KMS-11 (cell line): ENCODE measurements at regions not wholly inside any gene's neighbourhood (a gene's known extent, or its start where the extent isn't known, plus 50 kb on each side); places are given as distances from the start of the nearest gene placed in this dataset.

Source experiments
- H2AFZ ChIP-seq: fragments of 200-600 bp; sonication (generic); 2 replicates; pipeline ENCODE4 v1.6.1; 2016; ENCODE audit warnings: antibody characterized with exemption, mixed run types, low read depth
- H3K27ac ChIP-seq: fragments of 200-600 bp; sonication (generic); 2 replicates; pipeline ENCODE4 v1.6.1; 2016; ENCODE audit warnings: mild to moderate bottlenecking, mixed run types
- H3K27me3 ChIP-seq: fragments of 200-600 bp; sonication (generic); 2 replicates; pipeline ENCODE4 v1.6.1; 2017; ENCODE audit warnings: mild to moderate bottlenecking, low read depth, mixed run types, moderate library complexity; ENCODE audit not compliant: insufficient read depth
- H3K36me3 ChIP-seq: fragments of 200-600 bp; sonication (generic); 2 replicates; pipeline ENCODE4 v1.6.1; 2017; ENCODE audit warnings: mild to moderate bottlenecking, mixed run types; ENCODE audit not compliant: insufficient read depth
- H3K4me1 ChIP-seq: fragments of 200-600 bp; sonication (generic); 2 replicates; pipeline ENCODE4 v1.6.1; 2016; ENCODE audit warnings: mild to moderate bottlenecking, low read depth, mixed run types; ENCODE audit not compliant: poor library complexity, severe bottlenecking
- H3K4me2 ChIP-seq: fragments of 200-600 bp; sonication (generic); 2 replicates; pipeline ENCODE4 v1.7.0; 2016; ENCODE audit warnings: mild to moderate bottlenecking, mixed run types
- H3K4me3 ChIP-seq: fragments of 200-600 bp; sonication (generic); IDR thresholded peaks from 2 replicates; pipeline ENCODE4 v1.6.1; 2017; ENCODE audit warnings: low read depth, low read length, mixed read lengths; ENCODE audit not compliant: insufficient read depth
- H3K79me2 ChIP-seq: fragments of 200-600 bp; sonication (generic); 2 replicates; pipeline ENCODE4 v1.6.1; 2016; ENCODE audit warnings: low read depth, mixed run types; ENCODE audit not compliant: insufficient read depth
- H3K9ac ChIP-seq: fragments of 200-600 bp; sonication (generic); 2 replicates; pipeline ENCODE4 v1.6.1; 2016; ENCODE audit warnings: mild to moderate bottlenecking, mixed run types
- H4K20me1 ChIP-seq: fragments of 200-600 bp; sonication (generic); 2 replicates; pipeline ENCODE4 v1.6.1; 2016; ENCODE audit warnings: mild to moderate bottlenecking, mixed run types; ENCODE audit not compliant: insufficient read depth
- TF ChIP-seq, protein P1 (sequence below): fragments of 200-600 bp; sonication (generic); conservative IDR thresholded peaks from 2 replicates; pipeline ENCODE4 v1.6.1; 2017; ENCODE audit warnings: low read depth, mild to moderate bottlenecking, antibody characterized with exemption, low read length, moderate library complexity, mixed read lengths

DNA sequence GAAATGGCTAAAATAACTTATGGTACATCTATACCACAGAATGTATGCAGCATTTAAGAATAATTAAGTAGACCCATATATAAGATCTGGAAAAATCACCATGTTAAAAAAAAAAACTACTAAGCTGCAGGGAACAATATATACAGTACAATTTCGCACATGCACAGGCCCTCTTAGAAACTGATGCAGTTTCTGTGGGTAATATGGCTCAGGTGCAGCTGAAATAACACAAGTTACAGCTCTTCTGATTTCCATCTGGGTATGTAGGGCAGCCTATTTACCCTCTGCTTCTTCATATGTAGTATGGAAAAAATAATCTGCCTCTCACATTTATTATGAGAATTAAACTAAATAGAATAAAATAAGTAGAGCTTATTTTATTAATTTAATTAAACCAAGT lies 82.9 kb downstream of the YIPF5 start:
- Histone ChIP-seq H3K9ac (no peak overlapping the region), H3K79me2 (no peaks in the 10 kb centered on the region), H3K4me2 (peak overlapping the region; percentile 58; the same call in 1 of the 2 replicates), H3K27ac (peak overlapping the region; percentile 27; the same call in 1 of the 2 replicates), H3K4me3 (no peak overlapping the region), H3K36me3 (no peaks in the 10 kb centered on the region), H4K20me1 (no peaks in the 10 kb centered on the region), H3K4me1 (peaks cover 43% of the 10 kb centered on the region), H2AFZ (no peak overlapping the region), H3K27me3 (no peaks in the 10 kb centered on the region)
- TF ChIP-seq, protein P1, sequence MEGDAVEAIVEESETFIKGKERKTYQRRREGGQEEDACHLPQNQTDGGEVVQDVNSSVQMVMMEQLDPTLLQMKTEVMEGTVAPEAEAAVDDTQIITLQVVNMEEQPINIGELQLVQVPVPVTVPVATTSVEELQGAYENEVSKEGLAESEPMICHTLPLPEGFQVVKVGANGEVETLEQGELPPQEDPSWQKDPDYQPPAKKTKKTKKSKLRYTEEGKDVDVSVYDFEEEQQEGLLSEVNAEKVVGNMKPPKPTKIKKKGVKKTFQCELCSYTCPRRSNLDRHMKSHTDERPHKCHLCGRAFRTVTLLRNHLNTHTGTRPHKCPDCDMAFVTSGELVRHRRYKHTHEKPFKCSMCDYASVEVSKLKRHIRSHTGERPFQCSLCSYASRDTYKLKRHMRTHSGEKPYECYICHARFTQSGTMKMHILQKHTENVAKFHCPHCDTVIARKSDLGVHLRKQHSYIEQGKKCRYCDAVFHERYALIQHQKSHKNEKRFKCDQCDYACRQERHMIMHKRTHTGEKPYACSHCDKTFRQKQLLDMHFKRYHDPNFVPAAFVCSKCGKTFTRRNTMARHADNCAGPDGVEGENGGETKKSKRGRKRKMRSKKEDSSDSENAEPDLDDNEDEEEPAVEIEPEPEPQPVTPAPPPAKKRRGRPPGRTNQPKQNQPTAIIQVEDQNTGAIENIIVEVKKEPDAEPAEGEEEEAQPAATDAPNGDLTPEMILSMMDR = no peak

DNA sequence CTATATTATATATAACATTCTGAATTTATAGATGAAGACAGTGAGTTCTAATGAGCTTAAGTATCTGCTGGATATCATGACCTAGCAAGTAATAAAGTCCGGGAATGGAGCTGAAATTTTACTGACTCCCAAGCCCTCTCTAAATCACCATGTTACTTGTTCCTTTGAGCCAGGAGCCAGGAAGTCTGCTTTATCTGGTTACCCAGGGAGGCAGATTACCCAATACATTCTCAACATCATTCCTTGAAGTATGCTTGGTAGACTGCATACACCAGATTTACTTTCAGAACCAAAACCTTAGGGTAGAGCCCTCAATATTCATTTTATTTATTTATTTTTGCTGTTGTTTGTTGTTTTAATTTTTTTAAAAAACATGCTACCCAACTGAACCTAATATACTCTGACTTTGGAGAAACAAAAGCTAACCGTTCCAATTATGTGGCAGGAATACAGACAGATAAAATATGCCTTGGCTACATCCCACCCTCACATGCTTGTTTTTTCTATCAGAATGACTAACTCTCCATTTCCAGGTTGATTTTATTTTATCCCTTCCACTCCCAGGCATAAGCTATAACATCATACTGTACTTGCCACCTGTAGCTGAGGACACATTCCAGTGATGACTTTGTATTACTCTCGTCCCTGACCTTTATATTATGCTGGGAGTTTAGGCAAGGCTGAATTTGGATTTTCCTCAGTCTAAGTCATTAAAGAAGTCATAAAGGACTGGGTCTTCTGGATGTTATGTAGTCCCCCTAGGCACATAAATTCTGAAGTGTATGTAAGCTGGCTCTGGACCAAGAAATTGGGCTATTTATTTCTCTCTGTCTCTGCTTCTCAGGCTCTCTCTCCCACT lies 82.0 kb downstream of the YIPF5 start:
- H3K4me3 ChIP-seq = no peak overlapping the region
- no peak overlapping the region; the same call in 1 of the 2 replicates for H3K9ac ChIP-seq
- peak overlapping the region; percentile 27; the same call in 1 of the 2 replicates for H3K27ac ChIP-seq
- H4K20me1 ChIP-seq = no peaks in the 10 kb centered on the region
- peaks cover 43% of the 10 kb centered on the region for H3K4me1 ChIP-seq
- H3K36me3 ChIP-seq = no peaks in the 10 kb centered on the region
- no peaks in the 10 kb centered on the region for H3K27me3 ChIP-seq
- TF ChIP-seq, protein P1 = no peak
- H2AFZ ChIP-seq = peak overlapping the region; percentile 73; the same call in 1 of the 2 replicates
- peak overlapping the region; percentile 58 for H3K4me2 ChIP-seq
- H3K79me2 ChIP-seq = no peaks in the 10 kb centered on the region

DNA sequence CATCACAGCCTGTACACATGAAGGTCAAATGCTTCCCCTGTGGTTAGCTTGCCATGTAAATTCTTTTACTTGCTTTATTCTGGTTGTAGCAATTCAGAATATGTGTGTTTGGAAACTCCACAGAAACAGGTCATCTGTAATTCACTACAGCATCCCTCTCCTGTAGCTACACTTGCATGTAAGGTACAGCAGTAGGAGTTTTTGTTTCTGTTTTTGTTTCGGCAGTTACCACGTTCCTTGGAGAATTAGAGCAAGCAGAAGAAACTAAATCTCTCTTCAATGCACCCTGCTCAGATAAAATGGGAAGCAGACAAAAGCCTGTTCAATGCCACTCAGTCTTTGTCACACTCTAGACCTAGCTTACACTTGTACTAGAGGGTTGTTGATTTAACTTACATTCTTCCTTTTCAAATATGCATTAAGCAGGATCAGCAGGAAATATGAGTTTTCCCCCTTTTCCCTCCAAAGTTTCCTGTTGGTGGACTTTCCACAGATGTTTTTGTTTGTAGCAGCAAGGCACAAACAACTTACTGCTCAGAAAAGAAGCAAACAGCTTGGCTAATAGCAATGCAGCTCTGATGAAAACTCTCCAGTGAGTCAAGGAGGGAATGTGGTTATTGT lies 80.9 kb downstream of the YIPF5 start:
- Histone ChIP-seq H3K4me2 (peak overlapping the region; percentile 58), H3K9ac (peak overlapping the region; percentile 6; the same call in 1 of the 2 replicates), H3K4me3 (no peak overlapping the region), H3K4me1 (peaks cover 43% of the 10 kb centered on the region), H3K27ac (peak overlapping the region; percentile 22), H4K20me1 (no peaks in the 10 kb centered on the region), H2AFZ (peak overlapping the region; percentile 73; the same call in 1 of the 2 replicates), H3K79me2 (no peaks in the 10 kb centered on the region), H3K36me3 (no peaks in the 10 kb centered on the region), H3K27me3 (no peaks in the 10 kb centered on the region)
- TF ChIP-seq, protein P1 = no peak

DNA sequence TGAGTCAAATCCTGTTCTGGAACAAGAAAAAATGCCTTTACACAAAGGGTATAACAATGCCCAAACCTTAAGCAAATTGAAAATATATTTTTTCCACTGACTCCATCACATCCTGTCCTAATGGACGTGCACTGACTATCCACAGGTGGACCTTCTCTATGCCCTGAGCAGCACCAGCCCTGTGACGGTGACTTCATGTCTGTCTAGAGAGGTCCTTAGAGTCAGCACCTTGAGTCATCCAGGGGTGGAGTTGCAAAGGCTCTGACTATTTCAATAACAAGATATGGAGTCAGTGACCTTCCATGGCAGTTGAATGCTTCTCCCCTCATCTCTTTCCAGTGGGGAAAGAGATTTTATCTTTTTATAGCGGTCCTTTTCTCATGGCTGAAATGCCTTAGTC lies 78.0 kb downstream of the YIPF5 start:
- H2AFZ ChIP-seq = no peak overlapping the region
- H3K9ac ChIP-seq = no peak overlapping the region
- no peak overlapping the region for H3K27ac ChIP-seq
- H3K4me1 ChIP-seq = peaks cover 30% of the 10 kb centered on the region
- H3K36me3 ChIP-seq = no peaks in the 10 kb centered on the region
- H4K20me1 ChIP-seq = no peaks in the 10 kb centered on the region
- H3K4me3 ChIP-seq = no peak overlapping the region
- H3K27me3 ChIP-seq = no peaks in the 10 kb centered on the region
- no peaks in the 10 kb centered on the region for H3K79me2 ChIP-seq
- H3K4me2 ChIP-seq = no peak overlapping the region
- TF ChIP-seq, protein P1 = no peak
